Nephron (organoid): ENCODE measurements at regions not wholly inside any gene's neighbourhood (a gene's known extent, or its start where the extent isn't known, plus 50 kb on each side); places are given as distances from the start of the nearest gene placed in this dataset.
"Not testable (repeated sequence)": the region's sequence is repeated elsewhere in the genome, so short reads cannot be mapped to it uniquely, and the experiment has no call there.

ENCODE experiments used
- H3K27ac Mint-ChIP-seq, 3 experiments: 2 replicates each; pipeline ENCODE4 v1.8.0; 2020; ENCODE audit warnings: mixed read lengths in 3 of 3, mild to moderate bottlenecking in 2 of 3, moderate library complexity in 1 of 3
- H3K27me3 Mint-ChIP-seq: 2 replicates; pipeline ENCODE4 v1.8.0; 2021; ENCODE audit warnings: low read depth, mild to moderate bottlenecking, moderate library complexity, mixed read lengths
- H3K36me3 Mint-ChIP-seq: 2 replicates; pipeline ENCODE4 v1.8.0; 2020; ENCODE audit warnings: low read depth, mixed read lengths
- H3K4me1 Mint-ChIP-seq: 2 replicates; pipeline ENCODE4 v1.8.0; 2020; ENCODE audit warnings: mixed read lengths
- H3K4me3 Mint-ChIP-seq, 3 experiments: 2 replicates each; pipeline ENCODE4 v1.8.0; 2020; ENCODE audit warnings: mild to moderate bottlenecking in 3 of 3, mixed read lengths in 3 of 3, moderate library complexity in 2 of 3
- H3K9me3 Mint-ChIP-seq: 2 replicates; pipeline ENCODE4 v1.8.0; 2020; ENCODE audit warnings: mixed read lengths
- TF ChIP-seq, protein P1 (sequence below), 3 experiments: fragments of 200-600 bp; sonication (generic); IDR thresholded peaks; one replicate each; pipeline ENCODE4 v1.5.0; 2021; ENCODE audit warnings: antibody characterized with exemption in 3 of 3; ENCODE audit not compliant: unreplicated experiment in 3 of 3

DNA sequence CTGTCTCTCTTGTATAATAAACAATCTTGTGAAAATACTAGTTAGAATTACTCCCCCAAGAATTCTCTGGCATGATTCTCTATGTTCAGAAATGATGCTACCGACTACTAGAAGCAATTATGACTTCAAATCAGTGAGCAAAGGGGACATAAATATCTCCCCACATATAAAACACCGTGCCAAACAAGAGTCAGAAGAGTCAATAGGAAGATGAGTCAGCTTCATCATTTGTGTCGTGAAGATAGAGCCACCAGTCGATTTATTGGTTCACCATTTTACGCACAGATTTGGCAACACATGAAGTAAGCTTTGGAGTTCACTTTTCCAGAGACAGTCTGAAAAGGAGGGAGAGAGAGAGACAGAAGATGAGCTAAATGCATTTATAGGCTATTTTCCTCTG, 650.9 kb downstream of the CCDC85A start:
- H3K9me3 Mint-ChIP-seq: peaks cover 2% of the 10 kb centered on the region
- no peaks in the 10 kb centered on the region for H3K27me3 Mint-ChIP-seq
- H3K4me1 Mint-ChIP-seq: no peaks in the 10 kb centered on the region
- H3K4me3 Mint-ChIP-seq: no peak overlapping the region
- no peaks in the 10 kb centered on the region for H3K36me3 Mint-ChIP-seq
- TF ChIP-seq, protein P1, sequence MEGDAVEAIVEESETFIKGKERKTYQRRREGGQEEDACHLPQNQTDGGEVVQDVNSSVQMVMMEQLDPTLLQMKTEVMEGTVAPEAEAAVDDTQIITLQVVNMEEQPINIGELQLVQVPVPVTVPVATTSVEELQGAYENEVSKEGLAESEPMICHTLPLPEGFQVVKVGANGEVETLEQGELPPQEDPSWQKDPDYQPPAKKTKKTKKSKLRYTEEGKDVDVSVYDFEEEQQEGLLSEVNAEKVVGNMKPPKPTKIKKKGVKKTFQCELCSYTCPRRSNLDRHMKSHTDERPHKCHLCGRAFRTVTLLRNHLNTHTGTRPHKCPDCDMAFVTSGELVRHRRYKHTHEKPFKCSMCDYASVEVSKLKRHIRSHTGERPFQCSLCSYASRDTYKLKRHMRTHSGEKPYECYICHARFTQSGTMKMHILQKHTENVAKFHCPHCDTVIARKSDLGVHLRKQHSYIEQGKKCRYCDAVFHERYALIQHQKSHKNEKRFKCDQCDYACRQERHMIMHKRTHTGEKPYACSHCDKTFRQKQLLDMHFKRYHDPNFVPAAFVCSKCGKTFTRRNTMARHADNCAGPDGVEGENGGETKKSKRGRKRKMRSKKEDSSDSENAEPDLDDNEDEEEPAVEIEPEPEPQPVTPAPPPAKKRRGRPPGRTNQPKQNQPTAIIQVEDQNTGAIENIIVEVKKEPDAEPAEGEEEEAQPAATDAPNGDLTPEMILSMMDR (IDR thresholded peaks at IDR 0.05; ENCODE audit: unreplicated experiment in 3 of 3): no peak
- no peak overlapping the region for H3K27ac Mint-ChIP-seq

DNA sequence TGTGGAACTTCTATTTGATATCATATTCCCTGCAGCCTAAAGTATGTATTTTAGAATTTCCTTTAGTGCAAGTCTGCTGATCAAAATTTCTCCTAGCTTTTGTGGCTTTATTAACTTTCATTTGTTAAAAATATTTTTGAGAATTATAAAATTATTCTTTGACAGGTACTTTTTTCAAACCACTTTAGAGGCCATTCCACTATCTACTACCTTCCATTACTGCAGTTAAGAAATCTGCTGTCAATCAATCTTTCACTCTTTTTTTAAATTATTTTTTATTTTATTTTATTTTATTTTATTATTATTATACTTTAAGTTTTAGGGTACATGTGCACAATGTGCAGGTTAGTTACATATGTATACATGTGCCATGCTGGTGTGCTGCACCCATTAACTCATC, 656.2 kb downstream of the CCDC85A start:
- H3K9me3 Mint-ChIP-seq: peaks cover 15% of the 10 kb centered on the region
- H3K27me3 Mint-ChIP-seq, H3K4me3 Mint-ChIP-seq, H3K4me1 Mint-ChIP-seq, H3K36me3 Mint-ChIP-seq, H3K27ac Mint-ChIP-seq: not testable (repeated sequence)

DNA sequence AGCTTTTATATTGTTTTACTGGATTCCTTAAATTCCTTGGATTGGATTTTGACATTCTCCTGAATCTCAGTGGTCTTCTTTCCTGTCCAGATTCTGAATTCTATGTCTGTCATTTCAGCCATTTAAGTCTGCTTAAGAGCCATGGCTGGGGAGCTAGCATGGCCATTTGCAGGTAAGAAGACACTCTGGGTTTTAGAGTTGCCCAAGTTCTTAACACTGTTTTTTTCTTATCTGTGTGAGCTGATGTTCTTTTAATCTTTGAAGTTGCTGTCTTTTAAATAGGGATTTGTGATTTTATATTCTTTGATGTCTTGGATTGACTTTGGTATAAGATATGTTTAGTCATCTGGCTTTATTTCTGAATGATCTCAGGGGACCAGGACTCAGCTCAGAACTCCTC, 677.2 kb downstream of the CCDC85A start:
- peaks cover 3% of the 10 kb centered on the region for H3K9me3 Mint-ChIP-seq
- no peak overlapping the region for H3K4me3 Mint-ChIP-seq
- no peaks in the 10 kb centered on the region for H3K4me1 Mint-ChIP-seq
- H3K27ac Mint-ChIP-seq: no peak overlapping the region
- no peaks in the 10 kb centered on the region for H3K27me3 Mint-ChIP-seq
- no peaks in the 10 kb centered on the region for H3K36me3 Mint-ChIP-seq
- TF ChIP-seq, protein P1 (IDR thresholded peaks at IDR 0.05; ENCODE audit: unreplicated experiment in 3 of 3): no peak

DNA sequence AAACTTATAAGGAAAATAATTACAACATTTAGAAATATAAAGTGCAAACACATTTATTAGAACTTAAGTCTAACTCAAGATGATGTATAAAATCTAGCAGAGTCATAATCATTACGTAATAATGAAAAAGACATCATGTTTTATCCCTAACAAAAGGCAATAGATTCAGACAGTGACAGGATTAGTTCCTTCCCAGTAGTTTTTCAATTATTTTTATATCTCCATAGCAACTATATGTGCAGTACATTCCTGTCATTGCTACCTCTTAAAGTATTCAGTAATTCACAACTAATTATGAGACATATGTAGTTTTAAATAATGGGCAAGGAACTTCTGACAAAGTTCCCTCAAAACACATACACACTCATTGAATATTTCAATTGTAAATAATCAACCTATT, 687.9 kb downstream of the CCDC85A start:
- no peak overlapping the region for H3K27ac Mint-ChIP-seq
- no peaks in the 10 kb centered on the region for H3K36me3 Mint-ChIP-seq
- TF ChIP-seq, protein P1 (IDR thresholded peaks at IDR 0.05; ENCODE audit: unreplicated experiment in 3 of 3): no peak
- no peaks in the 10 kb centered on the region for H3K27me3 Mint-ChIP-seq
- H3K4me3 Mint-ChIP-seq: no peak overlapping the region
- no peaks in the 10 kb centered on the region for H3K4me1 Mint-ChIP-seq
- H3K9me3 Mint-ChIP-seq: no peaks in the 10 kb centered on the region

DNA sequence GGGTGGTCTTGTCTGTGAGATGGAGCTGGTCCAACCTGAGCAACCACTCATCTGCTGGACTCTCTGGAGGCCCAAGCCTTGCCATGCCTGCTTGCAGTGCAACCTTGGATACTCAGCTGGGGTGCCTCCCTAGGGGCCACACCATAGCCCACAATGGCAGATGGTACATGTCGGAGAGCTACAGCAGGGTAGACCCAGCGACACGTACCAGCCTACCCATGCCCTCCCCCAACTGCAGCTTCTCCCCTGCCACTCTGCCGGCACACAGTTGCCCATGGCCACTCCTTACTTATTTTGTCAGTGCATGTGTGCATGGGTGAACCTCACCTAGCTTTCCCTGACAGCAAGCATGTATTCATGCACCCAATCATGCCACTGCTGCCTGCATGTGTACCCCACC, 690.9 kb downstream of the CCDC85A start:
- Mint-ChIP-seq H3K27me3 (no peaks in the 10 kb centered on the region), H3K9me3 (no peaks in the 10 kb centered on the region)

DNA sequence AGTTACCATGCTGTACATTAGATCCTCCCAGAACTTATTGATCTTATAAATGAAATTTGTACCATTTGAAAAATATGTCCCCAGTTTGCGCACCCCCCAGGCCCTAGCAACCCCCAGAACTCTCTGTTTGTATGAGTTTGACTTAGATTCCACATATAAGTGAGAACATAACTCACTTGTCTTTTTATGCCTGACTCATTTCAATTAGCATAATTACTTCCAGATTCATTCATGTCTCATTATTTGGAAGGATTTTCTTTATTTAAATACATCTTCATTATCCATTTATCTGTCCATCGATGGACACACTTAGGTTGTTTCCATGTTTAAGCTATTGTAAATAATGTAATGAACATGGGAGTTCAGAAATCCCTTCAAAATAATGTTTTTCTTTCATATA, 705.9 kb downstream of the CCDC85A start:
- TF ChIP-seq, protein P1 (IDR thresholded peaks at IDR 0.05; ENCODE audit: unreplicated experiment in 3 of 3): no peak

More for the DNA sequence above, 690.9 kb downstream of the CCDC85A start:
- TF ChIP-seq, protein P1 (IDR thresholded peaks at IDR 0.05; ENCODE audit: unreplicated experiment in 3 of 3): no peak
- H3K36me3 Mint-ChIP-seq: no peaks in the 10 kb centered on the region
- H3K27ac Mint-ChIP-seq: no peak overlapping the region
- no peaks in the 10 kb centered on the region for H3K4me1 Mint-ChIP-seq
- no peak overlapping the region for H3K4me3 Mint-ChIP-seq

More for the DNA sequence above, 705.9 kb downstream of the CCDC85A start:
- H3K9me3 Mint-ChIP-seq: peaks cover 5% of the 10 kb centered on the region
- H3K4me3 Mint-ChIP-seq: no peak overlapping the region
- H3K27me3 Mint-ChIP-seq: no peaks in the 10 kb centered on the region
- no peaks in the 10 kb centered on the region for H3K4me1 Mint-ChIP-seq
- H3K36me3 Mint-ChIP-seq: no peaks in the 10 kb centered on the region
- H3K27ac Mint-ChIP-seq: no peak overlapping the region
